WTC11 (cell line): ENCODE measurements at regions not wholly inside any gene's neighbourhood (a gene's known extent, or its start where the extent isn't known, plus 50 kb on each side); places are given as distances from the start of the nearest gene placed in this dataset.

ENCODE experiments used
- ATAC-seq: fragments of 200-7000 bp; cut with Tn5 transposase; 2 replicates; pipeline ENCODE4 v1.10.0; 2021; ENCODE audit warnings: mild to moderate bottlenecking, moderate library complexity
- CTCF ChIA-PET: fragments of 300-600 bp; sonication (Branson Sonifier 250); formaldehyde crosslinking; loops from one replicate; lab custom pipeline; 2021; ENCODE audit warnings: antibody characterized with exemption; lab: Charles Lee
- POLR2A ChIA-PET: fragments of 350-600 bp; sonication (Branson Sonifier 250); formaldehyde crosslinking; loops from one replicate; lab custom pipeline; 2021; ENCODE audit warnings: antibody characterized with exemption; lab: Charles Lee
- DNase-seq: peaks from one replicate; pipeline ENCODE4 v3.0.0; 2021; ENCODE audit warnings: low spot score
- H3K27ac Mint-ChIP-seq: 2 replicates; pipeline ENCODE4 v1.8.0; 2021; ENCODE audit warnings: mixed read lengths
- H3K27me3 Mint-ChIP-seq: 2 replicates; pipeline ENCODE4 v1.8.0; 2021; ENCODE audit warnings: low read depth, mild to moderate bottlenecking, moderate library complexity, mixed read lengths
- H3K36me3 Mint-ChIP-seq: 2 replicates; pipeline ENCODE4 v1.8.0; 2021; ENCODE audit warnings: mixed read lengths
- H3K4me1 Mint-ChIP-seq: 2 replicates; pipeline ENCODE4 v1.8.0; 2022; ENCODE audit warnings: mixed read lengths
- H3K4me3 Mint-ChIP-seq: 2 replicates; pipeline ENCODE4 v1.8.0; 2021; ENCODE audit warnings: mild to moderate bottlenecking, moderate library complexity, mixed read lengths
- H3K9me3 Mint-ChIP-seq: 2 replicates; pipeline ENCODE4 v1.8.0; 2021; ENCODE audit warnings: mixed read lengths
- ELF4 ChIP-seq: sonication (generic); formaldehyde crosslinking; IDR thresholded peaks from 2 replicates; pipeline ENCODE4 v1.8.1; 2022; ENCODE audit warnings: low read depth, mild to moderate bottlenecking, moderate library complexity, missing genetic modification reagents
- EMX1 ChIP-seq: fragments of 250-450 bp; sonication (Bioruptor Pico); IDR thresholded peaks from 2 replicates; pipeline ENCODE4 v1.8.0; 2021; ENCODE audit warnings: mild to moderate bottlenecking
- FOXK1 ChIP-seq: sonication (generic); formaldehyde crosslinking; IDR thresholded peaks from 2 replicates; pipeline ENCODE4 v1.8.0; 2022; ENCODE audit warnings: mild to moderate bottlenecking, moderate library complexity, missing genetic modification reagents
- NFE2L1 ChIP-seq: sonication (generic); formaldehyde crosslinking; IDR thresholded peaks from 2 replicates; pipeline ENCODE4 v1.8.1; 2023; ENCODE audit warnings: missing genetic modification reagents
- NFYB ChIP-seq: sonication (generic); formaldehyde crosslinking; conservative IDR thresholded peaks from 2 replicates; pipeline ENCODE4 v1.8.0; 2022; ENCODE audit warnings: low read depth, missing genetic modification reagents
- NR1H2 ChIP-seq: sonication (generic); formaldehyde crosslinking; IDR thresholded peaks from 2 replicates; pipeline ENCODE4 v1.9.0; 2021; ENCODE audit warnings: mild to moderate bottlenecking, moderate library complexity, missing genetic modification reagents
- RELA ChIP-seq: sonication (generic); formaldehyde crosslinking; IDR thresholded peaks from 2 replicates; pipeline ENCODE4 v1.8.1; 2022; ENCODE audit warnings: missing genetic modification reagents, mild to moderate bottlenecking, borderline replicate concordance
- SMAD3 ChIP-seq: sonication (generic); formaldehyde crosslinking; IDR thresholded peaks from 2 replicates; pipeline ENCODE4 v1.8.0; 2022; ENCODE audit warnings: missing genetic modification reagents, mild to moderate bottlenecking, borderline replicate concordance
- SMAD4 ChIP-seq: sonication (generic); formaldehyde crosslinking; IDR thresholded peaks from 2 replicates; pipeline ENCODE4 v1.8.0; 2022; ENCODE audit warnings: mild to moderate bottlenecking, missing genetic modification reagents
- TF ChIP-seq, protein P1 (sequence below): sonication (generic); formaldehyde crosslinking; IDR thresholded peaks from 2 replicates; pipeline ENCODE4 v1.8.1; 2022; ENCODE audit warnings: mild to moderate bottlenecking, missing genetic modification reagents, moderate library complexity, borderline replicate concordance
- TF ChIP-seq, protein P2 (sequence below): sonication (generic); formaldehyde crosslinking; IDR thresholded peaks from 2 replicates; pipeline ENCODE4 v1.8.0; 2022; ENCODE audit warnings: missing genetic modification reagents
- TF ChIP-seq, protein P3 (sequence below): sonication (generic); formaldehyde crosslinking; IDR thresholded peaks from 2 replicates; pipeline ENCODE4 v1.8.1; 2022; ENCODE audit warnings: low read depth, missing genetic modification reagents, borderline replicate concordance
- TF ChIP-seq, protein P4 (sequence below): sonication (generic); formaldehyde crosslinking; IDR thresholded peaks from 2 replicates; pipeline ENCODE4 v1.8.0; 2022; ENCODE audit warnings: mild to moderate bottlenecking, missing genetic modification reagents
- TF ChIP-seq, protein P5 (sequence below): fragments of 250-450 bp; sonication (Bioruptor Pico); IDR thresholded peaks from 2 replicates; pipeline ENCODE4 v1.9.0; 2021; ENCODE audit warnings: moderate library complexity, mild to moderate bottlenecking, inconsistent platforms, borderline replicate concordance
- TF ChIP-seq, protein P6 (sequence below): sonication (generic); formaldehyde crosslinking; IDR thresholded peaks from 2 replicates; pipeline ENCODE4 v1.8.1; 2022; ENCODE audit warnings: missing genetic modification reagents, borderline replicate concordance
- TF ChIP-seq, protein P7 (sequence below): fragments of 200-600 bp; IDR thresholded peaks from 2 replicates; pipeline ENCODE4 v1.8.0; 2022; ENCODE audit warnings: antibody characterized with exemption
- TF ChIP-seq, protein P8 (sequence below): sonication (generic); formaldehyde crosslinking; IDR thresholded peaks from 2 replicates; pipeline ENCODE4 v1.8.0; 2022; ENCODE audit warnings: mild to moderate bottlenecking, missing genetic modification reagents

DNA sequence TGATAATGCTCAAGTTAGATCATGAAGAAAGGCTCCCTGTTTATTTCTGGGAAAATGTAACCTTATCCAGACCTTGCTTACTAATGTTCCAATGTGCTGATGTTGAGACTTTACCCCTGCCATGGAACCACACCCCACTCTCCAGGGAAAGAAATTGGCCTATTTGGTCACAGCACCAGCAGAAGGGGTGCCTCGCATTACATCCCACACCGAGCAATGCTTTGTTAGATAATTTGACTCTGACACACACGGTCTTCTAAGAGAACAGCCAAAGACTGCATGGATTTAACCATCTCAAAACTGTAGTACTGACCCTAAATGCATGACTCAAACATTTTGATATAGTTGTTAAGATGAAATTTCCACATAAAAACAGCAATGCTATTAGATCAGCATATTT is 152.1 kb upstream of the CCDC150 start (continued):
- TF ChIP-seq, protein P1, sequence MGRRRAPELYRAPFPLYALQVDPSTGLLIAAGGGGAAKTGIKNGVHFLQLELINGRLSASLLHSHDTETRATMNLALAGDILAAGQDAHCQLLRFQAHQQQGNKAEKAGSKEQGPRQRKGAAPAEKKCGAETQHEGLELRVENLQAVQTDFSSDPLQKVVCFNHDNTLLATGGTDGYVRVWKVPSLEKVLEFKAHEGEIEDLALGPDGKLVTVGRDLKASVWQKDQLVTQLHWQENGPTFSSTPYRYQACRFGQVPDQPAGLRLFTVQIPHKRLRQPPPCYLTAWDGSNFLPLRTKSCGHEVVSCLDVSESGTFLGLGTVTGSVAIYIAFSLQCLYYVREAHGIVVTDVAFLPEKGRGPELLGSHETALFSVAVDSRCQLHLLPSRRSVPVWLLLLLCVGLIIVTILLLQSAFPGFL (CRISPR knock-in tag), result no peak
- TF ChIP-seq, protein P2, sequence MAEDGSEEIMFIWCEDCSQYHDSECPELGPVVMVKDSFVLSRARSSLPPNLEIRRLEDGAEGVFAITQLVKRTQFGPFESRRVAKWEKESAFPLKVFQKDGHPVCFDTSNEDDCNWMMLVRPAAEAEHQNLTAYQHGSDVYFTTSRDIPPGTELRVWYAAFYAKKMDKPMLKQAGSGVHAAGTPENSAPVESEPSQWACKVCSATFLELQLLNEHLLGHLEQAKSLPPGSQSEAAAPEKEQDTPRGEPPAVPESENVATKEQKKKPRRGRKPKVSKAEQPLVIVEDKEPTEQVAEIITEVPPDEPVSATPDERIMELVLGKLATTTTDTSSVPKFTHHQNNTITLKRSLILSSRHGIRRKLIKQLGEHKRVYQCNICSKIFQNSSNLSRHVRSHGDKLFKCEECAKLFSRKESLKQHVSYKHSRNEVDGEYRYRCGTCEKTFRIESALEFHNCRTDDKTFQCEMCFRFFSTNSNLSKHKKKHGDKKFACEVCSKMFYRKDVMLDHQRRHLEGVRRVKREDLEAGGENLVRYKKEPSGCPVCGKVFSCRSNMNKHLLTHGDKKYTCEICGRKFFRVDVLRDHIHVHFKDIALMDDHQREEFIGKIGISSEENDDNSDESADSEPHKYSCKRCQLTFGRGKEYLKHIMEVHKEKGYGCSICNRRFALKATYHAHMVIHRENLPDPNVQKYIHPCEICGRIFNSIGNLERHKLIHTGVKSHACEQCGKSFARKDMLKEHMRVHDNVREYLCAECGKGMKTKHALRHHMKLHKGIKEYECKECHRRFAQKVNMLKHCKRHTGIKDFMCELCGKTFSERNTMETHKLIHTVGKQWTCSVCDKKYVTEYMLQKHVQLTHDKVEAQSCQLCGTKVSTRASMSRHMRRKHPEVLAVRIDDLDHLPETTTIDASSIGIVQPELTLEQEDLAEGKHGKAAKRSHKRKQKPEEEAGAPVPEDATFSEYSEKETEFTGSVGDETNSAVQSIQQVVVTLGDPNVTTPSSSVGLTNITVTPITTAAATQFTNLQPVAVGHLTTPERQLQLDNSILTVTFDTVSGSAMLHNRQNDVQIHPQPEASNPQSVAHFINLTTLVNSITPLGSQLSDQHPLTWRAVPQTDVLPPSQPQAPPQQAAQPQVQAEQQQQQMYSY (CRISPR knock-in tag), result no peak
- TF ChIP-seq FOXK1 (CRISPR knock-in tag), result no peak
- TF ChIP-seq, protein P3, sequence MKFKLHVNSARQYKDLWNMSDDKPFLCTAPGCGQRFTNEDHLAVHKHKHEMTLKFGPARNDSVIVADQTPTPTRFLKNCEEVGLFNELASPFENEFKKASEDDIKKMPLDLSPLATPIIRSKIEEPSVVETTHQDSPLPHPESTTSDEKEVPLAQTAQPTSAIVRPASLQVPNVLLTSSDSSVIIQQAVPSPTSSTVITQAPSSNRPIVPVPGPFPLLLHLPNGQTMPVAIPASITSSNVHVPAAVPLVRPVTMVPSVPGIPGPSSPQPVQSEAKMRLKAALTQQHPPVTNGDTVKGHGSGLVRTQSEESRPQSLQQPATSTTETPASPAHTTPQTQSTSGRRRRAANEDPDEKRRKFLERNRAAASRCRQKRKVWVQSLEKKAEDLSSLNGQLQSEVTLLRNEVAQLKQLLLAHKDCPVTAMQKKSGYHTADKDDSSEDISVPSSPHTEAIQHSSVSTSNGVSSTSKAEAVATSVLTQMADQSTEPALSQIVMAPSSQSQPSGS (CRISPR knock-in tag), result no peak
- TF ChIP-seq, protein P4, sequence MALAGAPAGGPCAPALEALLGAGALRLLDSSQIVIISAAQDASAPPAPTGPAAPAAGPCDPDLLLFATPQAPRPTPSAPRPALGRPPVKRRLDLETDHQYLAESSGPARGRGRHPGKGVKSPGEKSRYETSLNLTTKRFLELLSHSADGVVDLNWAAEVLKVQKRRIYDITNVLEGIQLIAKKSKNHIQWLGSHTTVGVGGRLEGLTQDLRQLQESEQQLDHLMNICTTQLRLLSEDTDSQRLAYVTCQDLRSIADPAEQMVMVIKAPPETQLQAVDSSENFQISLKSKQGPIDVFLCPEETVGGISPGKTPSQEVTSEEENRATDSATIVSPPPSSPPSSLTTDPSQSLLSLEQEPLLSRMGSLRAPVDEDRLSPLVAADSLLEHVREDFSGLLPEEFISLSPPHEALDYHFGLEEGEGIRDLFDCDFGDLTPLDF (CRISPR knock-in tag), result no peak
- no peak for TF ChIP-seq SMAD3 (CRISPR knock-in tag)
- TF ChIP-seq, protein P5, sequence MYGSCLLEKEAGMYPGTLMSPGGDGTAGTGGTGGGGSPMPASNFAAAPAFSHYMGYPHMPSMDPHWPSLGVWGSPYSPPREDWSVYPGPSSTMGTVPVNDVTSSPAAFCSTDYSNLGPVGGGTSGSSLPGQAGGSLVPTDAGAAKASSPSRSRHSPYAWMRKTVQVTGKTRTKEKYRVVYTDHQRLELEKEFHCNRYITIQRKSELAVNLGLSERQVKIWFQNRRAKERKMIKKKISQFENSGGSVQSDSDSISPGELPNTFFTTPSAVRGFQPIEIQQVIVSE (CRISPR knock-in tag), result no peak
- no peak for TF ChIP-seq ELF4 (CRISPR knock-in tag)
- TF ChIP-seq NR1H2 (CRISPR knock-in tag), result no peak
- TF ChIP-seq, protein P6, sequence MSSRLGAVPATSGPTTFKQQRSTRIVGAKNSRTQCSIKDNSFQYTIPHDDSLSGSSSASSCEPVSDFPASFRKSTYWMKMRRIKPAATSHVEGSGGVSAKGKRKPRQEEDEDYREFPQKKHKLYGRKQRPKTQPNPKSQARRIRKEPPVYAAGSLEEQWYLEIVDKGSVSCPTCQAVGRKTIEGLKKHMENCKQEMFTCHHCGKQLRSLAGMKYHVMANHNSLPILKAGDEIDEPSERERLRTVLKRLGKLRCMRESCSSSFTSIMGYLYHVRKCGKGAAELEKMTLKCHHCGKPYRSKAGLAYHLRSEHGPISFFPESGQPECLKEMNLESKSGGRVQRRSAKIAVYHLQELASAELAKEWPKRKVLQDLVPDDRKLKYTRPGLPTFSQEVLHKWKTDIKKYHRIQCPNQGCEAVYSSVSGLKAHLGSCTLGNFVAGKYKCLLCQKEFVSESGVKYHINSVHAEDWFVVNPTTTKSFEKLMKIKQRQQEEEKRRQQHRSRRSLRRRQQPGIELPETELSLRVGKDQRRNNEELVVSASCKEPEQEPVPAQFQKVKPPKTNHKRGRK (CRISPR knock-in tag), result no peak
- no peak for TF ChIP-seq NFE2L1 (CRISPR knock-in tag)
- no peak for TF ChIP-seq SMAD4 (CRISPR knock-in tag)

DNA sequence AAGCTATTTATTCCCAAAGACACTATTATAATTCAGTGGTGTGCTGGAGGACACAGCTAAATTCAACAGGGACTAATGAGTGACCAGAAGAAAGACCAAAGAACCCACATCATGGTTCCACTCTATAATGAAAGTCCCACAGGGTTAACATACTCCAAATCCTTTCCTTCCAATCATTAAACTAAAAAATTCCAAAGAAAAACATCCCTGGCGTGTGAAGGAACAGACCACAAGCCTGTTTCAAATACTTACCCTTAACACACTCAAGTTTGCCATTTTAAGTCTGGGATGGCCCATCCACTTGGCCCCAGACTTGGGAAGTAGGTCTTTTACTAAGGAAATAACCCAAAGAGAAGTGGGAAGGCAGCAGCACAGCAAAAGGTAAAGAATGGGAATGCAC is 150.1 kb upstream of the CCDC150 start:
- DNase-seq, result no peak
- ChIA-PET POLR2A (no interaction called here), CTCF (no interaction called here)
- H3K4me3 Mint-ChIP-seq, result no peak overlapping the region
- H3K27me3 Mint-ChIP-seq, result no peaks in the 10 kb centered on the region
- no peaks in the 10 kb centered on the region for H3K36me3 Mint-ChIP-seq
- peaks cover 9% of the 10 kb centered on the region for H3K4me1 Mint-ChIP-seq
- H3K27ac Mint-ChIP-seq, result no peak overlapping the region
- H3K9me3 Mint-ChIP-seq, result peaks cover 17% of the 10 kb centered on the region
- ATAC-seq, result no peak
- TF ChIP-seq, protein P7, sequence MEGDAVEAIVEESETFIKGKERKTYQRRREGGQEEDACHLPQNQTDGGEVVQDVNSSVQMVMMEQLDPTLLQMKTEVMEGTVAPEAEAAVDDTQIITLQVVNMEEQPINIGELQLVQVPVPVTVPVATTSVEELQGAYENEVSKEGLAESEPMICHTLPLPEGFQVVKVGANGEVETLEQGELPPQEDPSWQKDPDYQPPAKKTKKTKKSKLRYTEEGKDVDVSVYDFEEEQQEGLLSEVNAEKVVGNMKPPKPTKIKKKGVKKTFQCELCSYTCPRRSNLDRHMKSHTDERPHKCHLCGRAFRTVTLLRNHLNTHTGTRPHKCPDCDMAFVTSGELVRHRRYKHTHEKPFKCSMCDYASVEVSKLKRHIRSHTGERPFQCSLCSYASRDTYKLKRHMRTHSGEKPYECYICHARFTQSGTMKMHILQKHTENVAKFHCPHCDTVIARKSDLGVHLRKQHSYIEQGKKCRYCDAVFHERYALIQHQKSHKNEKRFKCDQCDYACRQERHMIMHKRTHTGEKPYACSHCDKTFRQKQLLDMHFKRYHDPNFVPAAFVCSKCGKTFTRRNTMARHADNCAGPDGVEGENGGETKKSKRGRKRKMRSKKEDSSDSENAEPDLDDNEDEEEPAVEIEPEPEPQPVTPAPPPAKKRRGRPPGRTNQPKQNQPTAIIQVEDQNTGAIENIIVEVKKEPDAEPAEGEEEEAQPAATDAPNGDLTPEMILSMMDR, result no peak
- TF ChIP-seq, protein P2 (CRISPR knock-in tag), result no peak
- TF ChIP-seq EMX1 (CRISPR knock-in tag) (no peak), RELA (CRISPR knock-in tag) (no peak), NFYB (CRISPR knock-in tag) (no peak)
- TF ChIP-seq, protein P8, sequence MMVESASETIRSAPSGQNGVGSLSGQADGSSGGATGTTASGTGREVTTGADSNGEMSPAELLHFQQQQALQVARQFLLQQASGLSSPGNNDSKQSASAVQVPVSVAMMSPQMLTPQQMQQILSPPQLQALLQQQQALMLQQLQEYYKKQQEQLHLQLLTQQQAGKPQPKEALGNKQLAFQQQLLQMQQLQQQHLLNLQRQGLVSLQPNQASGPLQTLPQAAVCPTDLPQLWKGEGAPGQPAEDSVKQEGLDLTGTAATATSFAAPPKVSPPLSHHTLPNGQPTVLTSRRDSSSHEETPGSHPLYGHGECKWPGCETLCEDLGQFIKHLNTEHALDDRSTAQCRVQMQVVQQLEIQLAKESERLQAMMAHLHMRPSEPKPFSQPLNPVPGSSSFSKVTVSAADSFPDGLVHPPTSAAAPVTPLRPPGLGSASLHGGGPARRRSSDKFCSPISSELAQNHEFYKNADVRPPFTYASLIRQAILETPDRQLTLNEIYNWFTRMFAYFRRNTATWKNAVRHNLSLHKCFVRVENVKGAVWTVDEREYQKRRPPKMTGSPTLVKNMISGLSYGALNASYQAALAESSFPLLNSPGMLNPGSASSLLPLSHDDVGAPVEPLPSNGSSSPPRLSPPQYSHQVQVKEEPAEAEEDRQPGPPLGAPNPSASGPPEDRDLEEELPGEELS (CRISPR knock-in tag), result no peak
